ENCODE measurements at regions not wholly inside any gene's neighbourhood (a gene's known extent, or its start where the extent isn't known, plus 50 kb on each side); places are given as distances from the start of the nearest gene placed in this dataset.

- H3K9me3 ChIP-seq (ENCODE audit: control insufficient read depth, insufficient read depth, low read depth, low read length): no peaks in the 10 kb centered on the region
- ChIA-PET CTCF (no interaction called here), POLR2A (no interaction called here)
- BruUV-seq (replicated peaks): no TSS peak
- no peaks in the 10 kb centered on the region for H3K36me3 ChIP-seq (ENCODE audit: control insufficient read depth, insufficient read depth, low read length)
- TF ChIP-seq POLR2AphosphoS5 (IDR thresholded peaks at IDR 0.05; ENCODE audit: low read depth, low read length): no peak
- no peak for TF ChIP-seq CTCF (IDR thresholded peaks at IDR 0.05)
- TF ChIP-seq SIN3A (IDR thresholded peaks at IDR 0.05; ENCODE audit: borderline replicate concordance, insufficient read depth, low read depth, low read length): no peak
- TF ChIP-seq, protein P1, sequence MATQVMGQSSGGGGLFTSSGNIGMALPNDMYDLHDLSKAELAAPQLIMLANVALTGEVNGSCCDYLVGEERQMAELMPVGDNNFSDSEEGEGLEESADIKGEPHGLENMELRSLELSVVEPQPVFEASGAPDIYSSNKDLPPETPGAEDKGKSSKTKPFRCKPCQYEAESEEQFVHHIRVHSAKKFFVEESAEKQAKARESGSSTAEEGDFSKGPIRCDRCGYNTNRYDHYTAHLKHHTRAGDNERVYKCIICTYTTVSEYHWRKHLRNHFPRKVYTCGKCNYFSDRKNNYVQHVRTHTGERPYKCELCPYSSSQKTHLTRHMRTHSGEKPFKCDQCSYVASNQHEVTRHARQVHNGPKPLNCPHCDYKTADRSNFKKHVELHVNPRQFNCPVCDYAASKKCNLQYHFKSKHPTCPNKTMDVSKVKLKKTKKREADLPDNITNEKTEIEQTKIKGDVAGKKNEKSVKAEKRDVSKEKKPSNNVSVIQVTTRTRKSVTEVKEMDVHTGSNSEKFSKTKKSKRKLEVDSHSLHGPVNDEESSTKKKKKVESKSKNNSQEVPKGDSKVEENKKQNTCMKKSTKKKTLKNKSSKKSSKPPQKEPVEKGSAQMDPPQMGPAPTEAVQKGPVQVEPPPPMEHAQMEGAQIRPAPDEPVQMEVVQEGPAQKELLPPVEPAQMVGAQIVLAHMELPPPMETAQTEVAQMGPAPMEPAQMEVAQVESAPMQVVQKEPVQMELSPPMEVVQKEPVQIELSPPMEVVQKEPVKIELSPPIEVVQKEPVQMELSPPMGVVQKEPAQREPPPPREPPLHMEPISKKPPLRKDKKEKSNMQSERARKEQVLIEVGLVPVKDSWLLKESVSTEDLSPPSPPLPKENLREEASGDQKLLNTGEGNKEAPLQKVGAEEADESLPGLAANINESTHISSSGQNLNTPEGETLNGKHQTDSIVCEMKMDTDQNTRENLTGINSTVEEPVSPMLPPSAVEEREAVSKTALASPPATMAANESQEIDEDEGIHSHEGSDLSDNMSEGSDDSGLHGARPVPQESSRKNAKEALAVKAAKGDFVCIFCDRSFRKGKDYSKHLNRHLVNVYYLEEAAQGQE (IDR thresholded peaks at IDR 0.05; ENCODE audit: insufficient read depth in 1 of 2, low read depth in 2 of 2, low read length in 1 of 2): no peak
- TF ChIP-seq TCF7L2 (IDR thresholded peaks at IDR 0.05; ENCODE audit: low read depth, low read length): no peak
- ATAC-seq: no peak
- no peak for DNase-seq (ENCODE audit: low read depth, low spot score)
- in situ Hi-C loops (cut with HindIII; ENCODE audit: low pct_unique_long_range_greater_than_20kb, low sequenced_read_pairs): no loop called here
- H3K27ac ChIP-seq (ENCODE audit: low read length): peak overlapping the region; percentile 26; the same call in 1 of the 2 replicates
- H3K27me3 ChIP-seq (ENCODE audit: control insufficient read depth, insufficient read depth, low read length): no peaks in the 10 kb centered on the region
- intact Hi-C loops (cut with micrococcal nuclease; ENCODE audit: unreplicated experiment): no loop called here
- no peaks in the 10 kb centered on the region for H3K4me1 ChIP-seq (ENCODE audit: control insufficient read depth, insufficient read depth, low read length)
- no peak overlapping the region for H3K4me3 ChIP-seq (ENCODE audit: low read depth in 2 of 2, low read length in 2 of 2)
These were observed 599.9 kb upstream of the ZNF608 start for GRCh38 chr5:125346316-125346715.

DNA sequence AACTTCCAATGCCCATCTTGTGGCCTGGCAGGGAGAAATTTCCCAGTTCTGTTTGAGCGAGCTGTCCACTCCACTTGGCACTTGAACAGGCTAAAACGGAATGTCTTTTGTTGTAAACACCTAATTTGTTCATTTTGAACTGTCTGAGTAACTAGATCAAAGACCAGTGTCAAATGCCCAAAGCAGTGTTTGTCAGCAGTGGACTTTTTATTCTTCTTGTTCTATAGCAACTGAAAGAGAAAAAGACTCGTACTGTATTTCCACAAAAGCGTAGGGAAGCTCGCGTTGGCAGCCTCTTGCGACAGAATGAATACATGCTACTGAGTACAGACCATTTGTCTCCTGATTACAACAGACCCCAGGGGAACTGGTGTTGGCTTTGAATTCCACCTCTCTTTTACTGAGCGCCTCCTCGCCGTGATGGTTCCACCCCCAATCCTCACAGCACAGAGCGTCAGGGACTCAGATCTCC lies 601.8 kb upstream of the ZNF608 start:
- H3K27ac ChIP-seq (ENCODE audit: low read length): peak overlapping the region; percentile 58; the same call in 1 of the 2 replicates
- no peak for TF ChIP-seq POLR2AphosphoS5 (IDR thresholded peaks at IDR 0.05; ENCODE audit: low read depth, low read length)
- TF ChIP-seq CTCF (IDR thresholded peaks at IDR 0.05): no peak
- no peak for TF ChIP-seq TCF7L2 (IDR thresholded peaks at IDR 0.05; ENCODE audit: low read depth, low read length)
- TF ChIP-seq, protein P1 (IDR thresholded peaks at IDR 0.05; ENCODE audit: insufficient read depth in 1 of 2, low read depth in 2 of 2, low read length in 1 of 2): no peak
- TF ChIP-seq SIN3A (IDR thresholded peaks at IDR 0.05; ENCODE audit: borderline replicate concordance, insufficient read depth, low read depth, low read length): no peak
- ChIA-PET CTCF (no interaction called here), POLR2A (no interaction called here)
- H3K27me3 ChIP-seq (ENCODE audit: control insufficient read depth, insufficient read depth, low read length): no peaks in the 10 kb centered on the region
- in situ Hi-C loops (cut with HindIII; ENCODE audit: low pct_unique_long_range_greater_than_20kb, low sequenced_read_pairs) (no loop called here), intact Hi-C loops (cut with micrococcal nuclease; ENCODE audit: unreplicated experiment) (no loop called here)
- BruUV-seq (replicated peaks): no TSS peak
- H3K4me1 ChIP-seq (ENCODE audit: control insufficient read depth, insufficient read depth, low read length): no peaks in the 10 kb centered on the region
- no peaks in the 10 kb centered on the region for H3K36me3 ChIP-seq (ENCODE audit: control insufficient read depth, insufficient read depth, low read length)
- H3K9me3 ChIP-seq (ENCODE audit: control insufficient read depth, insufficient read depth, low read depth, low read length): no peaks in the 10 kb centered on the region
- ATAC-seq (no peak), DNase-seq (ENCODE audit: low read depth, low spot score) (no peak)
- H3K4me3 ChIP-seq (ENCODE audit: low read depth in 2 of 2, low read length in 2 of 2): no peak overlapping the region
